ENCODE measurements at regions not wholly inside any gene's neighbourhood (a gene's known extent, or its start where the extent isn't known, plus 50 kb on each side); places are given as distances from the start of the nearest gene placed in this dataset.

DNA sequence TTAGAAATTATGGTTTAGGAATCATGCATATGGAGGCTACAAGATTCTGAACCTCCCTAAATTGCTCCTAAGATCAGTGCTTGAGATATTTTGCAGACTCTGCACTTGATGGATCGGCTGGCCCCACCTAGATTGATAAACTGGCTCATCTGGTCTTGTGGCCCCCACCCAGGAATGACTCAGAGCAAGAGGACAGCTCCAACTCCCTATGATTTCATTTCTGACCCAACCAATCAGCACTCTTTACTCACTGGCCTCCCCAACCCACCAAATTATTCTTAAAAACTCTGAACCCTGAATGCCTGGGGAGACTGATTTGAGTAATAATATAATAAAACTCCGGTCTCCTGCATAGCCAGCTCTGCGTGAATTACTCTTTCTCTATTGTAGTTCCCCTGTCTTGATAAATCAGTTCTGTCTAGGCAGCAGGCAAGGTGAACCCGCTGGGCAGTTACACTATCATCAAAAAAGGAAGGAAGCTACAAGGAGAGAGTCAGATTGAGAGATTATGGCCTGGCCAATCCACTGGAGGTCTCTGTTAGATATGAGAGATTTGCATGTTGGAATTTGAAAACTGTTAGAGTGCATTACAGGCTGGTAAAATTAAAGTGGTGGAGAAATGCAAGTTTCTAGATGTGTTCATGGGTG lies 245.8 kb downstream of the CSNK2A3 start:
- TF ChIP-seq HDGF (IDR thresholded peaks at IDR 0.05; ENCODE audit: borderline replicate concordance): no peak
- TF ChIP-seq FOXA1 (IDR thresholded peaks at IDR 0.05): no peak
- TF ChIP-seq ELF4 (IDR thresholded peaks at IDR 0.05): no peak
- no peak for TF ChIP-seq SP1 (IDR thresholded peaks at IDR 0.05)
- TF ChIP-seq ZNF384 (IDR thresholded peaks at IDR 0.05): no peak
